ENCODE measurements at regions not wholly inside any gene's neighbourhood (a gene's known extent, or its start where the extent isn't known, plus 50 kb on each side); places are given as distances from the start of the nearest gene placed in this dataset.
"Not testable (repeated sequence)": the region's sequence is repeated elsewhere in the genome, so short reads cannot be mapped to it uniquely, and the experiment has no call there.

- H3K27me3 Mint-ChIP-seq; H3K4me1 Mint-ChIP-seq (ENCODE audit: low read depth); H3K36me3 Mint-ChIP-seq (ENCODE audit: low read depth); DNase-seq; H3K4me3 Mint-ChIP-seq; H3K27ac Mint-ChIP-seq: not testable (repeated sequence)
- H3K9me3 Mint-ChIP-seq, result peaks cover 11% of the 10 kb centered on the region
These were observed 188.7 kb upstream of the TSHZ3 start for GRCh38 chr19:31537902-31538301.

GRCh38 chr19:31538879-31539278 lies 189.6 kb upstream of the TSHZ3 start:
- Mint-ChIP-seq H3K36me3 (ENCODE audit: low read depth) (no peaks in the 10 kb centered on the region), H3K4me3 (no peak overlapping the region), H3K27ac (no peak overlapping the region), H3K27me3 (peaks cover 3% of the 10 kb centered on the region), H3K4me1 (ENCODE audit: low read depth) (no peaks in the 10 kb centered on the region), H3K9me3 (peaks cover 11% of the 10 kb centered on the region)
- no peak for DNase-seq

- Mint-ChIP-seq H3K27ac (no peak overlapping the region), H3K4me1 (ENCODE audit: low read depth) (no peaks in the 10 kb centered on the region), H3K36me3 (ENCODE audit: low read depth) (no peaks in the 10 kb centered on the region), H3K27me3 (peaks cover 3% of the 10 kb centered on the region), H3K9me3 (peaks cover 11% of the 10 kb centered on the region), H3K4me3 (no peak overlapping the region)
- no peak for DNase-seq
These were observed 190.2 kb upstream of the TSHZ3 start for GRCh38 chr19:31539386-31539785.

- H3K27me3 Mint-ChIP-seq, result peaks cover 3% of the 10 kb centered on the region
- H3K4me3 Mint-ChIP-seq, result no peak overlapping the region
- no peak overlapping the region for H3K27ac Mint-ChIP-seq
- H3K9me3 Mint-ChIP-seq, result peaks cover 11% of the 10 kb centered on the region
- no peak for DNase-seq
- H3K36me3 Mint-ChIP-seq (ENCODE audit: low read depth), result no peaks in the 10 kb centered on the region
- no peaks in the 10 kb centered on the region for H3K4me1 Mint-ChIP-seq (ENCODE audit: low read depth)
These were observed 192.2 kb upstream of the TSHZ3 start for GRCh38 chr19:31541396-31541795.

- no peak for DNase-seq
- Mint-ChIP-seq H3K4me1 (ENCODE audit: low read depth) (no peaks in the 10 kb centered on the region), H3K27ac (no peak overlapping the region), H3K27me3 (peaks cover 3% of the 10 kb centered on the region), H3K36me3 (ENCODE audit: low read depth) (no peaks in the 10 kb centered on the region), H3K4me3 (no peak overlapping the region), H3K9me3 (no peaks in the 10 kb centered on the region)
These were observed 194.2 kb upstream of the TSHZ3 start for GRCh38 chr19:31543456-31543855.

- DNase-seq, result no peak
- Mint-ChIP-seq H3K36me3 (ENCODE audit: low read depth) (no peaks in the 10 kb centered on the region), H3K4me1 (ENCODE audit: low read depth) (no peaks in the 10 kb centered on the region), H3K4me3 (no peak overlapping the region), H3K27me3 (peaks cover 3% of the 10 kb centered on the region), H3K9me3 (no peaks in the 10 kb centered on the region), H3K27ac (no peak overlapping the region)
These were observed 196.5 kb upstream of the TSHZ3 start for GRCh38 chr19:31545777-31546176.

- no peaks in the 10 kb centered on the region for H3K9me3 Mint-ChIP-seq
- H3K27me3 Mint-ChIP-seq, result peaks cover 3% of the 10 kb centered on the region
- H3K36me3 Mint-ChIP-seq (ENCODE audit: low read depth), result no peaks in the 10 kb centered on the region
- no peak for DNase-seq
- H3K4me3 Mint-ChIP-seq, result no peak overlapping the region
- no peak overlapping the region for H3K27ac Mint-ChIP-seq
- no peaks in the 10 kb centered on the region for H3K4me1 Mint-ChIP-seq (ENCODE audit: low read depth)
These were observed 197.1 kb upstream of the TSHZ3 start for GRCh38 chr19:31546205-31546960.

GRCh38 chr19:31548941-31549340 lies 199.7 kb upstream of the TSHZ3 start:
- peaks cover 2% of the 10 kb centered on the region for H3K27me3 Mint-ChIP-seq
- no peaks in the 10 kb centered on the region for H3K36me3 Mint-ChIP-seq (ENCODE audit: low read depth)
- H3K4me3 Mint-ChIP-seq, result no peak overlapping the region
- H3K27ac Mint-ChIP-seq, result no peak overlapping the region
- H3K4me1 Mint-ChIP-seq (ENCODE audit: low read depth), result no peaks in the 10 kb centered on the region
- DNase-seq, result no peak
- H3K9me3 Mint-ChIP-seq, result no peaks in the 10 kb centered on the region

GRCh38 chr19:31553112-31553845 lies 204.0 kb upstream of the TSHZ3 start:
- no peak overlapping the region for H3K4me3 Mint-ChIP-seq
- no peak overlapping the region for H3K27ac Mint-ChIP-seq
- no peak for DNase-seq
- H3K36me3 Mint-ChIP-seq (ENCODE audit: low read depth), result no peaks in the 10 kb centered on the region
- no peaks in the 10 kb centered on the region for H3K9me3 Mint-ChIP-seq
- H3K27me3 Mint-ChIP-seq, result peaks cover 2% of the 10 kb centered on the region
- no peaks in the 10 kb centered on the region for H3K4me1 Mint-ChIP-seq (ENCODE audit: low read depth)

- Mint-ChIP-seq H3K4me3 (no peak overlapping the region), H3K36me3 (ENCODE audit: low read depth) (no peaks in the 10 kb centered on the region), H3K27ac (no peak overlapping the region), H3K4me1 (ENCODE audit: low read depth) (no peaks in the 10 kb centered on the region), H3K27me3 (peaks cover 2% of the 10 kb centered on the region), H3K9me3 (no peaks in the 10 kb centered on the region)
- DNase-seq, result no peak
These were observed 204.6 kb upstream of the TSHZ3 start for GRCh38 chr19:31553846-31554215.

GRCh38 chr19:31554360-31554759 lies 205.1 kb upstream of the TSHZ3 start:
- Mint-ChIP-seq H3K27me3 (peaks cover 2% of the 10 kb centered on the region), H3K4me3 (no peak overlapping the region), H3K4me1 (ENCODE audit: low read depth) (no peaks in the 10 kb centered on the region), H3K27ac (no peak overlapping the region), H3K36me3 (ENCODE audit: low read depth) (no peaks in the 10 kb centered on the region), H3K9me3 (no peaks in the 10 kb centered on the region)
- no peak for DNase-seq

- peaks cover 2% of the 10 kb centered on the region for H3K27me3 Mint-ChIP-seq
- H3K9me3 Mint-ChIP-seq, result peaks cover 6% of the 10 kb centered on the region
- no peaks in the 10 kb centered on the region for H3K4me1 Mint-ChIP-seq (ENCODE audit: low read depth)
- H3K27ac Mint-ChIP-seq, result no peak overlapping the region
- H3K36me3 Mint-ChIP-seq (ENCODE audit: low read depth), result no peaks in the 10 kb centered on the region
- DNase-seq, result no peak
- H3K4me3 Mint-ChIP-seq, result no peak overlapping the region
These were observed 206.5 kb upstream of the TSHZ3 start for GRCh38 chr19:31555634-31556215.

- H3K36me3 Mint-ChIP-seq (ENCODE audit: low read depth), result no peaks in the 10 kb centered on the region
- DNase-seq, result no peak
- no peak overlapping the region for H3K27ac Mint-ChIP-seq
- H3K4me1 Mint-ChIP-seq (ENCODE audit: low read depth), result no peaks in the 10 kb centered on the region
- H3K9me3 Mint-ChIP-seq, result peaks cover 6% of the 10 kb centered on the region
- no peaks in the 10 kb centered on the region for H3K27me3 Mint-ChIP-seq
- no peak overlapping the region for H3K4me3 Mint-ChIP-seq
These were observed 210.3 kb upstream of the TSHZ3 start for GRCh38 chr19:31559494-31559893.

GRCh38 chr19:31560086-31561060 lies 211.1 kb upstream of the TSHZ3 start:
- DNase-seq, result no peak
- H3K4me1 Mint-ChIP-seq (ENCODE audit: low read depth), result no peaks in the 10 kb centered on the region
- H3K36me3 Mint-ChIP-seq (ENCODE audit: low read depth), result no peaks in the 10 kb centered on the region
- no peak overlapping the region for H3K27ac Mint-ChIP-seq
- H3K4me3 Mint-ChIP-seq, result no peak overlapping the region
- peaks cover 6% of the 10 kb centered on the region for H3K9me3 Mint-ChIP-seq
- H3K27me3 Mint-ChIP-seq, result peaks cover 4% of the 10 kb centered on the region

All from activated T-cell treated with anti-CD3 and anti-CD28 coated beads, Interleukin-2, amount 50 U/mL, for 24 hours (primary cell).